NB4 (cell line): ENCODE measurements at regions not wholly inside any gene's neighbourhood (a gene's known extent, or its start where the extent isn't known, plus 50 kb on each side); places are given as distances from the start of the nearest gene placed in this dataset.

Source experiments
- DNase-seq: peaks from one replicate; pipeline ENCODE4 v3.0.0; 2010; ENCODE audit warnings: low read depth
- H3K4me3 ChIP-seq: one replicate; pipeline ENCODE4 v1.5.1; 2011; ENCODE audit warnings: mild to moderate bottlenecking, low read depth, low read length, moderate library complexity
- MYC ChIP-seq: IDR thresholded peaks from 2 replicates; pipeline ENCODE4 v1.6.1; 2011; ENCODE audit warnings: low read depth, low read length
- POLR2A ChIP-seq: IDR thresholded peaks from 2 replicates; pipeline ENCODE4 v1.6.1; 2011; ENCODE audit warnings: mild to moderate bottlenecking; ENCODE audit not compliant: insufficient read length; ENCODE audit errors: extremely low read depth
- TF ChIP-seq, protein P1 (sequence below): IDR thresholded peaks from 2 replicates; pipeline ENCODE4 v1.6.1; 2011; ENCODE audit warnings: low read depth, low read length
- TF ChIP-seq, protein P2 (sequence below): IDR thresholded peaks from one replicate; pipeline ENCODE4 v1.5.1; 2012; ENCODE audit warnings: low read depth, low read length

DNA sequence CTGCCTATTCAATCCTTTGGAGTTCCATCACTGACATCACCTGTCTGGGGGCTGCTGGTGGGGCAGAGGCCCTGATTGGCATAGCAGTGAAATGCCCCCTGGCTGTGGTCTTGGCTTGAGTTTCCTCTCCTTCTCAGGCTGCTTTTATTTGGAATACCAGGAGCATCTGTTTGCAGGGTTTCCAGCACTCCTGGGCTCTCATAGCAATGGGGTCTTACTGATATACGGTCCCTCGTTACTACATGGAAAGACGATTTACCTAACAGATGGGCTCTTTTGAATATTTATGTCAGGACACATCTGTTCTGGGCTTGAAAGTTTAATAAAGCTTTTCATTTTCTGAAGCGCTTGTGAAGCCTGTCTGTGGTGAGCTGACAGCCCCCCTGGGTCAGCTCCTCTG is 230.3 kb downstream of the SLC4A3 start:
- TF ChIP-seq, protein P1, sequence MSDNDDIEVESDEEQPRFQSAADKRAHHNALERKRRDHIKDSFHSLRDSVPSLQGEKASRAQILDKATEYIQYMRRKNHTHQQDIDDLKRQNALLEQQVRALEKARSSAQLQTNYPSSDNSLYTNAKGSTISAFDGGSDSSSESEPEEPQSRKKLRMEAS: no peak
- TF ChIP-seq, protein P2, sequence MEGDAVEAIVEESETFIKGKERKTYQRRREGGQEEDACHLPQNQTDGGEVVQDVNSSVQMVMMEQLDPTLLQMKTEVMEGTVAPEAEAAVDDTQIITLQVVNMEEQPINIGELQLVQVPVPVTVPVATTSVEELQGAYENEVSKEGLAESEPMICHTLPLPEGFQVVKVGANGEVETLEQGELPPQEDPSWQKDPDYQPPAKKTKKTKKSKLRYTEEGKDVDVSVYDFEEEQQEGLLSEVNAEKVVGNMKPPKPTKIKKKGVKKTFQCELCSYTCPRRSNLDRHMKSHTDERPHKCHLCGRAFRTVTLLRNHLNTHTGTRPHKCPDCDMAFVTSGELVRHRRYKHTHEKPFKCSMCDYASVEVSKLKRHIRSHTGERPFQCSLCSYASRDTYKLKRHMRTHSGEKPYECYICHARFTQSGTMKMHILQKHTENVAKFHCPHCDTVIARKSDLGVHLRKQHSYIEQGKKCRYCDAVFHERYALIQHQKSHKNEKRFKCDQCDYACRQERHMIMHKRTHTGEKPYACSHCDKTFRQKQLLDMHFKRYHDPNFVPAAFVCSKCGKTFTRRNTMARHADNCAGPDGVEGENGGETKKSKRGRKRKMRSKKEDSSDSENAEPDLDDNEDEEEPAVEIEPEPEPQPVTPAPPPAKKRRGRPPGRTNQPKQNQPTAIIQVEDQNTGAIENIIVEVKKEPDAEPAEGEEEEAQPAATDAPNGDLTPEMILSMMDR: no peak
- no peak for TF ChIP-seq POLR2A
- no peak for TF ChIP-seq MYC
- no peak for DNase-seq

DNA sequence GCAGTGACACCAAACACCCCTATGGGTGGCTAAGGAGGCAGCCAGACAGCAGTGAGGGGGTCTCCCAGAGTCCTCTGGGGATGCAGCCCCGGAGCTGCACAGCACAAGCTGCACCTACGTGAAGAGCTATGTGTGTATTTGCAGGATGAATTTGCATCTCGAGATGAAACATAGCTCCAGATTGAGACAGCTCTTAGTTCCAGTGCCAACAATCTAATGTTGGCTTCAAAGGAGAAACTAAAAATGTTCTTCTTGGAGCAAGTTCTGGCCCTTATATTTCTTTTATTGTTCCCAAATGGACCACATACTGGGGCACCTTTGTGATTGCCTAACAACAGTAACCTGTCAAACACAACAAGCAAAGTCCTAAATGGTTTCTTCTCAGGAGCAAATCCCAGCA is 233.9 kb downstream of the SLC4A3 start:
- DNase-seq: no peak
- H3K4me3 ChIP-seq: no peak overlapping the region
- TF ChIP-seq, protein P1: no peak
- TF ChIP-seq POLR2A (no peak), MYC (no peak)
- TF ChIP-seq, protein P2: no peak

More for the DNA sequence above, 230.3 kb downstream of the SLC4A3 start:
- no peak overlapping the region for H3K4me3 ChIP-seq

DNA sequence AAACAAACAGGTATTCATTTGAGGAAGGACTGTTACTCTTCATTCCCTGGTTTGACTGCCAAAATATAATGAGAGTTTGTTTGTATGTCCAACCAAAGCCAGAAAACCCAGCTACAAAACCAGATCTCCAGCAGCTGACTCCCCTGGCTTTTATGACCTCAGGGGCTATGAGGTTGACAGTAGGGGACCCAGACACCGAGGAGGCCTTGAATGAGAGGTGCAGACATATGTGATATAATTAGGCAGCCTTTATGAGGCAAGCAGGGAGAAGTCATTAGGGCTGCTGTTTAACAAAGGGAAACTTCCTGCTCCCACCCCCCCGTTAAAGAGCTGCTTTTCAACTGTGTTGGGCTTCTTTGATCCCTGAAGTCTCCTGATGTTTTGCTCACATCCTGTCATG is 236.7 kb downstream of the SLC4A3 start:
- TF ChIP-seq POLR2A (no peak), MYC (no peak)
- DNase-seq: no peak
- no peak overlapping the region for H3K4me3 ChIP-seq

DNA sequence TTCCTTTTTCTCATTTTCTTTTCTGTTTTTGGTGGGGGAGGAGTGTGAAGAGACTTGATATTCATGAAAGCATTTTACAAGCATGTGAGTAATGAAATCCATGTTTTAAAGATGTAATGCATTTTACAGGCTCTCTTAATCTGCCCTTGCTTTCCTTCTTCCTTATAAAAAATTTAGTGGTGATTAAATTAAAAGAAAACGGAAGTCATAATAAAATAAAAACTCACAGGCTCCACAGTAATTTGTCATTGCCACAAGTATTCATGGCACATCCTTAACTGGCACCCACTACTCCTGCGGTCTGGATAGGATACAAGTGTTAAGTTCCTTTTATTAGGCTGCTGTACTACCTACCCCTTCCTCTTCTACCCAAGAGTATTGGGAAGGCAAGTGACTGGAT is 241.2 kb downstream of the SLC4A3 start:
- TF ChIP-seq, protein P1: no peak
- TF ChIP-seq, protein P2: no peak
- no peak for TF ChIP-seq MYC
- TF ChIP-seq POLR2A: no peak
- no peak overlapping the region for H3K4me3 ChIP-seq
- no peak for DNase-seq

DNA sequence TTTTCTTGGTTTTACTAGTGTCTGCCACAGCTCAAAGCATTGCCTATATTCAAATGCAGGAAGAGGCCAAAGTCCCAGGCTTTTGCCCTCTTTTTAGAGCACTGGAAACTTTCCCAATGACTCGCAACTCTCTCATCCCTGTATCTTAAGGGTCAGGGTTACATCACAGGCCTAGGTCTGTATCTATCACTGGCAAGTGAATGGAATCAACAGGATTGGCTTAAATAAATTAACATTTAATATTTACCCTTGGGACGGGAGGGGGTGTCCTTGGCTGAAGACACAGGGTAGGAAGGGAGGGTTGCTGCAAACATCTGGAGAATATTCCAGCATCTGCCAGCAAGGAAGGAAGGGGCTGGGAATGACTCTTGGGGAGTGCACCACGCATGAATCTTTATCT is 242.6 kb downstream of the SLC4A3 start:
- TF ChIP-seq MYC (no peak), POLR2A (no peak)
- TF ChIP-seq, protein P1: no peak
- TF ChIP-seq, protein P2: no peak
- DNase-seq: no peak
- no peak overlapping the region for H3K4me3 ChIP-seq

DNA sequence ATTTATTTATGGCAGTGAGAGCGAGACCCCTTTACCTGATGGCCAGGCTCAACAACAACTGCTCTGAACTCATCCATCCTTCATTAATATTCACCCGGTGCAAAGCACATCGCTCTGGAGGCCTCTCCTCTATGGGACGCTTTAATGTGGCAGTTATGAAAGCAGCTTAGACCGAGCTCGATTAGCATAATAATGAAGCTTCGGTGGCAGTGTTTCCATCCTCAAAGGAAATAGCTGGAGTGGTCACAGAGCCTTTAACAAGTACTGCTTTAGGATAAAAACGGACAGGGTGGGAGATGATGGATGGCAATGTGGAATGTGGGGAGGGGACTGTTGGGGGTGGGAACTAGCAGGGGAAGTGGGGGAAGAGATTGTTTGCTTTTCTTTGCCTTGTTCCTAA is 243.9 kb downstream of the SLC4A3 start:
- no peak for DNase-seq
- H3K4me3 ChIP-seq: no peak overlapping the region

More for the DNA sequence above, 243.9 kb downstream of the SLC4A3 start:
- no peak for TF ChIP-seq POLR2A
- TF ChIP-seq, protein P2: no peak
- TF ChIP-seq MYC: no peak
- TF ChIP-seq, protein P1: no peak
